Keratinocyte (primary cell): ENCODE measurements at regions not wholly inside any gene's neighbourhood (a gene's known extent, or its start where the extent isn't known, plus 50 kb on each side); places are given as distances from the start of the nearest gene placed in this dataset.

Source experiments
- CTCF ChIP-seq, 3 experiments: IDR thresholded peaks in 1 of 3; conservative IDR thresholded peaks in 1 of 3; optimal IDR thresholded peaks in 1 of 3; 2 replicates in 2 of 3; 3 replicates in 1 of 3; pipeline versions ENCODE3 to v1.5.1; 2011; ENCODE audit warnings: low read length in 3 of 3, mild to moderate bottlenecking in 3 of 3, moderate library complexity in 2 of 3, control low read depth in 1 of 3, inconsistent platforms in 1 of 3; ENCODE audit not compliant: insufficient read depth in 2 of 3; ENCODE audit errors: extremely low read depth in 1 of 3
- EZH2 ChIP-seq: IDR thresholded peaks from one replicate; pipeline ENCODE4 v1.6.1; 2012; ENCODE audit warnings: inconsistent platforms, mild to moderate bottlenecking, low read length, moderate library complexity

DNA sequence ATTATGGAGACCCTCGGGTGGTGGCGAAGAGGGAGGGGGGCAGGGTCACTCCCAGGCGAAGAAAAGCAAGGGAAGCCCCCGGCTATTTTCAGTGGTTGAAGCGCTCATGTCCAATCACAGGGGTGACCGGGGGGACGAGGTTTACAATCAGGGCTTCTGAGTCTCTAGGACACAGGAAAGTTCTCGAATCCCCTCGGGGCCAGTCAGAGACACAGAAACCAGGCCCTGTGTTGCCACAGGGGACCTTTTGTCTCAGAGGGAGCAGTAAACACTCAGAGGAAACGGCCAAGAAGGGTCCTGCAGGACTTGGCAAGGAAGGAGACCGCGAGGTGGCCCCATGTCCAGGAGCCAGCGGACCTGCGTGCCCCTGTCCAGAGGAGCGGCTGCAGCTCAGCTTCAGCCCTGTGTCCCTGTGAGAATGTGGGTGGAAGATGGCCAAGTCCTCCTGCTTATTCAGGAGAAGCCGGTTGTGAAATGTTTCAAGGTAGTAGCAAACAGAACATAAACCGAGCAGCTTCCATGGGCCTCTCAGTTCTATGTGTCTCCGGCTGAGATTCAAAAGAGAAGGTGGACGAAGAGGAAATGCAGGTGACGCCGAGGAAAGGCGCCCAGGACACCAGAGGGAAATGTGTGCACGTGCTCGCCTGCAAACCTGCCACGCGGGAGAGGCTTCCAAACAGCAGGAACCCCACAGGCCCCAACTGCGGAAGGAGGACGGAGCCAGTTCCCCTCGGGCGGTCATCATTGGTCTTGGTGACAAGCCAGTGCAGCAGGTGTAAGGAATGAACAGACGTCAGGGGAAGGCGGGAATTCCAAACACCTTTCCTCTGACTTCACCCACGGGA, 357.6 kb downstream of the BRD1 start:
- TF ChIP-seq CTCF (optimal IDR thresholded peaks at IDR 0.05 in 1 of 3, IDR thresholded peaks at IDR 0.05 in 1 of 3, conservative IDR thresholded peaks at IDR 0.05 in 1 of 3; ENCODE audit: extremely low read depth in 1 of 3, insufficient read depth in 2 of 3, low read length in 3 of 3) (no peak), EZH2 (no peak)
